OCI-LY1 (cell line): ENCODE measurements at regions not wholly inside any gene's neighbourhood (a gene's known extent, or its start where the extent isn't known, plus 50 kb on each side); places are given as distances from the start of the nearest gene placed in this dataset.

ENCODE experiments used
- CTCF ChIP-seq: fragments of 200-600 bp; sonication (generic), shearing (Covaris generic); IDR thresholded peaks from 2 replicates; pipeline ENCODE4 v1.5.1; 2017; ENCODE audit warnings: mild to moderate bottlenecking, antibody characterized with exemption, low read length, moderate library complexity, mixed read lengths
- EZH2 ChIP-seq: fragments of 200-600 bp; sonication (generic), shearing (Covaris generic); IDR thresholded peaks from 2 replicates; pipeline ENCODE4 v1.8.0; 2017; ENCODE audit warnings: borderline replicate concordance, mixed run types, mild to moderate bottlenecking, antibody characterized with exemption, low read length, moderate library complexity, mixed read lengths

GRCh38 chr7:119929891-119930290, 343.1 kb upstream of the KCND2 start:
- TF ChIP-seq CTCF, result no peak
- TF ChIP-seq EZH2, result no peak
